Spleen (tissue), 7 donors: ENCODE measurements at regions not wholly inside any gene's neighbourhood (a gene's known extent, or its start where the extent isn't known, plus 50 kb on each side); places are given as distances from the start of the nearest gene placed in this dataset.

ENCODE experiments used
- POLR2A ChIP-seq, 3 donors: fragments of 450-650 bp; IDR thresholded peaks; one replicate each; pipeline ENCODE4 v1.5.1; 2017; ENCODE audit warnings: antibody characterized with exemption in 3 of 3, mild to moderate bottlenecking in 1 of 3
- TF ChIP-seq, protein P1 (sequence below), 11 experiments: fragments of 200-600 bp in 7 of 11; fragments of 450-650 bp in 4 of 11; sonication (generic) in 4 of 11; IDR thresholded peaks in 8 of 11; conservative IDR thresholded peaks in 3 of 11; 1 replicate in 7 of 11; 2 replicates in 4 of 11; pipeline versions ENCODE4 v1.4.0 to v1.8.0; 2016 to 2021; ENCODE audit warnings: antibody characterized with exemption in 11 of 11, inconsistent platforms in 4 of 11, mild to moderate bottlenecking in 1 of 11
- donor health status: DM: no; HTN: no; CAD: no; lungs with moderate emphysema.
- donor health status: DM: no; HTN: no; CAD: no.
- donor health status: DM: no; HTN: no; CAD: no.

DNA sequence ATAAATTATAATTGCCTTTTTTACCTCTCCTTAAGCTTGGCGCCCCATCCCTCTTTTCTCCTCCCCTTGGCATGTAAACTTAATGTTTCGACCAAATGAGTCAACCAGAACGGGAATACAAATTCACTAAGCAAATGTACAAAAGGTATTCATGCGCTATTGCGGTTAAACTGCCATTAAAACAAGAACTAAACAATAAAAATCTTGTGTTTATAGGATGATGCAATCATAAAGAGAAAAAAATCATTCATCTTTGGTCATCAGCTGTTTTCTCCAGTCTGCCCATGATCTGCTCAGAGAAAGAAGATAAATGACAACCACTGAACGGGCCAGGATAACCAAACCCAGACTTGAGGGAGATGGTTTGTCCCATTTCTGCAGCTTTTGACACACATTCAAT, 534.2 kb upstream of the PLXNA2 start:
- TF ChIP-seq, protein P1, sequence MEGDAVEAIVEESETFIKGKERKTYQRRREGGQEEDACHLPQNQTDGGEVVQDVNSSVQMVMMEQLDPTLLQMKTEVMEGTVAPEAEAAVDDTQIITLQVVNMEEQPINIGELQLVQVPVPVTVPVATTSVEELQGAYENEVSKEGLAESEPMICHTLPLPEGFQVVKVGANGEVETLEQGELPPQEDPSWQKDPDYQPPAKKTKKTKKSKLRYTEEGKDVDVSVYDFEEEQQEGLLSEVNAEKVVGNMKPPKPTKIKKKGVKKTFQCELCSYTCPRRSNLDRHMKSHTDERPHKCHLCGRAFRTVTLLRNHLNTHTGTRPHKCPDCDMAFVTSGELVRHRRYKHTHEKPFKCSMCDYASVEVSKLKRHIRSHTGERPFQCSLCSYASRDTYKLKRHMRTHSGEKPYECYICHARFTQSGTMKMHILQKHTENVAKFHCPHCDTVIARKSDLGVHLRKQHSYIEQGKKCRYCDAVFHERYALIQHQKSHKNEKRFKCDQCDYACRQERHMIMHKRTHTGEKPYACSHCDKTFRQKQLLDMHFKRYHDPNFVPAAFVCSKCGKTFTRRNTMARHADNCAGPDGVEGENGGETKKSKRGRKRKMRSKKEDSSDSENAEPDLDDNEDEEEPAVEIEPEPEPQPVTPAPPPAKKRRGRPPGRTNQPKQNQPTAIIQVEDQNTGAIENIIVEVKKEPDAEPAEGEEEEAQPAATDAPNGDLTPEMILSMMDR (IDR thresholded peaks at IDR 0.05 in 8 of 11, conservative IDR thresholded peaks at IDR 0.05 in 3 of 11) = no peak
- no peak for TF ChIP-seq POLR2A (IDR thresholded peaks at IDR 0.05)
